NOMO-1 (cell line): ENCODE measurements at regions not wholly inside any gene's neighbourhood (a gene's known extent, or its start where the extent isn't known, plus 50 kb on each side); places are given as distances from the start of the nearest gene placed in this dataset.

ENCODE experiments used
- DNase-seq, 2 experiments: peaks; one replicate each; lab custom pipeline; 2025; ENCODE audit not compliant: unreplicated experiment in 2 of 2; lab: John Stamatoyannopoulos, UW

- DNase-seq, result no peak
Observed at GRCh38 chr21:27403011-27403410, 436.1 kb upstream of the ADAMTS5 start.

GRCh38 chr21:27400045-27400444 is 433.2 kb upstream of the ADAMTS5 start:
- no peak for DNase-seq

DNA sequence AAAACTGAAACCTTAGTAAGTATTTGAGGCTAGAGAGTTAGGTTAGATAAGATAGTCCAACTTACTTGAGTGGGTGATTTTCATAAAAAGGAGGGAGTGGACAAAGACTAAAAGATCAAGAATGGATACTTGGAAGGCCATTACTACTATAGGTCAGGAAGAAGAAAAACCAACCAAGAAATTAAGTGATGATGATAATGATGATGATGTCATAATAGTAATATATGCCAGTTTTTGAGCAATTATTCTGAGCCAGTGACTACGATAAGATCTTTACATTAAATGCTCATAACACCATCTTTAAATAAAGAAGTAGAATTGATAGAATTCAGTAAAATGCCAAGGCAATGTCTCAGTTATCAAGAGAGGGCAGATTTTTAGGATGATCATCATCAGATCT is 430.7 kb upstream of the ADAMTS5 start:
- DNase-seq, result no peak

DNA sequence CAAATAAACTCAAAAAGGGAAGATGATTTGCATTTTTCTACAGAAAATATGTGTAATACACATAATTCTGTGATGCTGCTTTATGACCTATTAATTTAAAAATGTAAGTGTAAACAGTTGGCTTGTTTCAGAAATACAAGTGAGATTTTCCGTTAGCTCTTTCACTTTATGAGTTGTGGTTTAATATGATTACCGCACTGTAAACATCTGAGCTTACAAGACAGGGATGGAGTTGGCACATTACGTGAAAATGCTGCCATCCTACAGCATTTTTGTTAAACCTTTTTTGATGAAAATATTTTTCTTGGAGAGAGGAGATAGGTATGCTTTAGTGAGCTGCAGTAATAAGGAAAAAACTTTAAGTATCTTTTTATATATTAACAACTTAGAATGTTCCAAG is 426.8 kb upstream of the ADAMTS5 start:
- DNase-seq, result no peak

- DNase-seq, result no peak
Observed at GRCh38 chr21:27391990-27392389, 425.1 kb upstream of the ADAMTS5 start.

DNA sequence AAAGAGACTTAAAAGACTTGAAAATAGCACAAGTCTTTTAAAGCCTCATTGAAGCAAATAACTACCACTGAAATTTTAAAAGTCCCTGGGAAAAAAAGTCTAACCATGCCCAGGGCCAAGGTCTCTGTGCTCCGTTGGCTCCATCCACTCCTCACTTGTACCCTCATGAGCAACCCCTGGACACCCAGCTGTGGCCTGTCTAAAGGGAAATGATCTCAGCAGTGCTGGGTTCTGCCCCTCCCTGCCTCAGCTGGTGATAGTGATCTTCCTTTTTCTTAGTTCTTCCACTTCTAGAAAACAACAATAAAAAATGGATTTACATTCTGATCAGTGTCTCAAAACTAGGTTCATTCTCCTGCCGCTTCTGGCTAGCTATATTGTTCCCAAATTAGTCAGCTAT is 423.5 kb upstream of the ADAMTS5 start:
- DNase-seq, result no peak

GRCh38 chr21:27388825-27389224 is 421.9 kb upstream of the ADAMTS5 start:
- no peak for DNase-seq

DNA sequence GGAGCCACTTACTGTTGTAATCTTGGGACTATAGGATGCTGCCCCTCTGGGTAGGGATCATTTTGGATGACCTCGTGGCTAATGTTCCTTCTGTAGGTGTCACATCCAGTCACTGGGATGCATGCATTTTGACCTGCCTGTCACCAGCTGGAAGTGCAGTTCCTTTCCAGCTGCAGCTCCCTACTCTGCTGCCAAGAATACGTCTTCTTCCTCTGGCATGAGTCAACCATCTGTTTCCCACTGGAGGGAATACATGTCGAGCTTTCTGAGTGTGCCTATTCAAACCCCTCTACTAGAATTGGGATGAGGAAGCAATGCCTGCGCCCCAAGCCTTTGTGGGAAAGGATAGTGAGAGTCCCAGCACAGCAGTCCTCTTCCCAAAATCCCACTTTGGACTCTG is 415.5 kb upstream of the ADAMTS5 start:
- DNase-seq, result no peak

DNA sequence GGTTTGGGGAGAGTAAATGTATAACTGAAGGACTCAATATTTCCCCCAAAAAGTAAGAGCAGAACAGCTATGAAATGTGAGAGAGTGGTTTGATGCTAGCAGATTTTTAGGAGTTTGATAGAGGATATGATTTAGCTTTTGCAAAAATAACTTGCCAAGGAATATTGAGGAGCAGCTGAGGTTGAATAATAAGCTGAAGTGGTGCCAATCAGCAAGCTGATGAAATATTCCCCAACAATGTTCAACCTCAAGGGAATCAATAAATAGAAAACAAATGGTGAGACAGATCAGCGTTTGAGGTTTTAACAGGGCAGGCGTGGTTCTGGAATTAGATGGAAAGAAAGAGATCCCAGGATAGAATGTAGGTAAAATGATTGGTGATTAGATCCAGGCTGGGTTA is 413.4 kb upstream of the ADAMTS5 start:
- DNase-seq, result no peak

DNA sequence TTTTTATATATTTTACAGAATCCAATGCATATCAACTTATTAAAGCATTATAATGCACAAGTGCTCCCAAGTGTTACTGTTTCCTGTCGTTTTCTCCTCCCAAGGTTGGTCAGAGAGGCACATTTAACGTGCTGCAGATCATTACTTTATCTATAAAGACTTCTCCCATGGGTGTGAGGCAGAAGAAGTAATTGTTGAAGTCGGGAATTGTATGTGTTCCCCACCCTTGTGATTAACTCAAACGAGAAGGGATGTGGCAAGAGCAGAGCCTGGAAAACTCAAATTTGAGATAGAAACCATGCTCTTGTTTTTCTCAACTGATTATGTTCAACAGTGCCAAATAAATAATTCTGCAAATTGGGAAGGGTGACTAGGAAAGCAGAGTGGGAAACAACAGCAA is 412.5 kb upstream of the ADAMTS5 start:
- DNase-seq, result no peak

- no peak for DNase-seq
Observed at GRCh38 chr21:27372381-27372780, 405.5 kb upstream of the ADAMTS5 start.

DNA sequence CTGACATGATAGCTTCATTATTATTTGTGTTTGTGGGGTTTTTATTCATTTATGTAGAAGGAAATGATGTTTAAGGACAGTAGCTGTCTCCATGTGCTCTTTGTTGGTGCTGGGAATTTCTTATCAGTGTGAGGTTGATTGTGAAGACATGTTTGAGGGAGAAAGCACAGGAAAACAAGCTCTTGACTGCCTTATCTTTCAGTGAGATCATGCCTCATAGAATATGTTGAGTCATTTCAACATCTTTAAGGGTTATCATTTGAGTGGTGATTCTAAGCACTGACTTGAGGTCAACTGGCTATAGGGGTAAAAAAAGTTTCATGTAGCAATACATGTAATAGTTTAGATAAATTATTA is 405.1 kb upstream of the ADAMTS5 start:
- DNase-seq, result no peak

- no peak for DNase-seq
Observed at GRCh38 chr21:27371115-27371974, 404.5 kb upstream of the ADAMTS5 start.

DNA sequence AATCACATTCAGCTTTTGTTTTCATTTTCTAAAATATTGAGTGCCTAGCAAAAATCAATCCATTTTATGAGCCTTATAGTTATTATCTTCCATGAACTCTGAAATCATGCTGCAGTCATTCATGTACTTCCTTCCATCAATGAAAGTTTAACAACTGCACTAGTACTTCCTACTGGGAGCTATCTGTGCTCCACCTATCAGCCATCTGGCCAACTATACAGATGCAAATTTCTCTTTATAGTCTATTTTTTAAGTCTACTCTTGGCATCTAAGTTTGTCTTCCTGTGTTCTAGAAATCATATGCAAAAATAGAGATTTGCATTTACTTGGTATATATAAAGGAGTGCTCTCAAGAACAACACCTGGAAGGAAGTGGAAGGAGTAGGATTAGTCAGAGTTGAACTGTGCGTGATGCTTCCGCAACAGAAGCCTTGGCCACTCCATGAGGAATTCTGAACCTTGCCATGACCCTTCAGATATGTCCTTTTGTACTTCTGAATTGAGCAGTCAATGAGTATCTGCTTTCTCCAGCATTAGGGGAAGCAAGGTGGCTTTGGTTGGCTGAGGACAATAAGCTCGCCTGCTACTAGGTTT is 403.2 kb upstream of the ADAMTS5 start:
- no peak for DNase-seq

- no peak for DNase-seq
Observed at GRCh38 chr21:27369234-27369633, 402.3 kb upstream of the ADAMTS5 start.

DNA sequence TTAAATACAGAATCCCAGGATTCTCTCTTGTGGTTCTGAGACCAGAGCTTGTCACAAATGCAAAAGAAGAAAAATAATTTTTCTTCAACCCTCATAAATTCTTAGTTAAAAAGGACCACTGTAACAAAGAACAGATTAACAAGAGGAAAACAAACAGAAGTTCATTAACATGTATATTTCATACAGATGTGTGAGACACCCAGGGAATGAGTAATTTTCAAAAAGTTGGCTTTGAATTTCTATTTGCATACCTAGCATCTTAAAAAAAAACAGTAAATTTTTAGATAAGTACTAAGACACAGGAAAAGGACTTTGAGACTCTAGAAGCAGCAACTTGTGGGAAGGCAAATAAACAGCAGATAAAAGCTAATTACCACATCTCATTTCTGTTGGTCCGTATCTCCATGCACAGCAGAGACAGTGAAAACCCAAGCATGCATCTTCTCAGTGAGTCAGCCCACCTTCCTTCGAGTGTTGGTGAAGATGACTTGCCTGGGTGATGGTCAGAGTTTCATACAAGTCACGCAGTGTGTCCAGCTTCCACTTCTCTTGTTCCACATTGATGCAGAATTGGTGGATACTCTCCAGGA is 399.9 kb upstream of the ADAMTS5 start:
- no peak for DNase-seq

GRCh38 chr21:27366036-27366435 is 399.1 kb upstream of the ADAMTS5 start:
- DNase-seq, result no peak

DNA sequence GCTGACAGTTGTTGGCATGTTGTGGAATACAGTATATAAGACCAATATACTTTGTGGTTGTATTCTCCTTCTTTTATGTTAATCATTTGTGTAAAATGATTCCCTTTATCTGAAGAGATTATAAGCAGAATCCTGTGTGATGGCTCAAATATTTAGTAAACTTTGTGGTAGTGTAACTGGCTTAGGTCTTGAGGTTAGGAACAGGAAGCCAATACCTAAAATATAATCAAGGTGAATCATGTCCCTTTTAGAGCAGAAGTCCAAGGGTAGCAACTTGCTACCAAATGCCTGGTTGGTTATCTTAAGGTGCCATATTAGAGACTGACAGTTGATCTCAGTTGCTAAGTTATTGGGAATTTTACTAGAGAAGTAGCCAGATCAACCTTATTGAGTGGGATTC is 398.5 kb upstream of the ADAMTS5 start:
- DNase-seq, result no peak

DNA sequence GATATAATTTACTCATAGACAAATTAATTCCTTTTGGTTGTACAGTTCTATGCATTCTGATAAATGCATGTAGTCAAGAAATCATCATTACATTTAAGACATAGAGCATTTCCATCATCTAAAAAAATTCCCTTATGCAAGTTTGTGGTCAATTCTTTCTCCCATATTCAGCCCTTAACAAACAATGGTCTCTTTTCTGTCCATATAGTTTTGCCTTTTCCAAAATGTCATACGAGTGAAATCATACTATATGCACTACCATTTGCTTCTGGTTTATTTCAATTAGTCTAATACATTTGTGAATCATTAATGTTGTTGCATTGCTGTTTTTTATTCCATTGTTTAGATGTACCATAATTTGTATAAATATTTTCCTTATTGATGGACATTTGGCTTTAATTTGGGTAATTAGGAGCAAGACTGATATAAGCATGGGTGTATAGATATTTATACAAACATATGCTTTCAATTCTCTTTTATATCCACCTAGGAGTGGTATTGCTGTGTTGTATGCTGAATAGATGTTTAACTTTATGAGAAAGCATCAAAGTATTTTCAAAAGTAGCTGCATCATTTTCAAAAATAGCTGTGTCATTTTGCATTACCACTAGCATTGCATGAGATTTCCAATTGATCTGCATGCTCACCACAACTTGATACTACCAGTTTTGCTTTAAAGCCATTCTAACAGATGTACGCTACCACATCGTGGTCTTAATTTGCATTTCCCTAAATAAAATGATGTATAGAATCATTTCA is 397.0 kb upstream of the ADAMTS5 start:
- DNase-seq, result no peak

GRCh38 chr21:27362249-27362648 is 395.4 kb upstream of the ADAMTS5 start:
- no peak for DNase-seq

DNA sequence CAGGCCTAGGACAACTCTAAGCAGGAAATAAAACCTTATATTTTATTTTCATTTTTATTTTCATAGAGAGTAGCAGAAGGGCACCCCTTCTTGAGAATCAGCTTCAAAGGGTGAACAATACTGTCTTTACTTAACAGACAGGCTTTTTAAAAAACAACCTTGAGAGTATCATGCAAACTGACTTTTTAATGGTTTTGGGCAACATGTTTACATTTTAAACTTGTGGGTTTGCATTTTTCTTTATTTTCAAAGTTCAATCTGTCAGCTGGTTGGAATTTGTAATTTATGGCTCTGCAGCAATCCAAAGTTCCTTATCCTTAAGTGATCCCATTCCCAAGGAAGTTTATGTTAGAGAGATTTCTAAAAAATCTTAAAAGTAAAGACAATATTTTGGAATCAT is 392.3 kb upstream of the ADAMTS5 start:
- DNase-seq, result no peak

DNA sequence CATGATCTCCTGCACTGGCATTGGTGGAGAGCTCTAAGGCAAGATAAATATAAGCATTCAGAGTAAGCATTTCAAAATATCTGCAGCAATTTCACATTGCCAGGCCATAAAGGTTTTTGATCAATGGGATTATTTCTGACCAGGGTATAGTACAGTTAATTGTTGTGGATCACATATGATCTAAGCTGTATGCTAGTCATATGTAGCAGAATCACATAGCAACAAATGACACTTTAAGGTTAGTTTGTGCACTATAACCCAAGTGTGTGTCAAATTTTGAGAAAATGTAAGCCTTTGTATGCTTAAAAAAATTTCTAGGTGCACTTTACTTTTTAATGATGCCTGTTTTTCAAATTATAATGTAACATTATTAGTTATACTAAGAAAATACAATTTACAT is 386.0 kb upstream of the ADAMTS5 start:
- no peak for DNase-seq
